Osteoblast (primary cell): ENCODE measurements at regions not wholly inside any gene's neighbourhood (a gene's known extent, or its start where the extent isn't known, plus 50 kb on each side); places are given as distances from the start of the nearest gene placed in this dataset.

Experiments
- DNase-seq: peaks from one replicate; pipeline ENCODE4 v3.0.0; 2011; ENCODE audit warnings: low spot score, mixed read lengths; ENCODE audit not compliant: insufficient read length; ENCODE audit errors: missing footprints
- H2AFZ ChIP-seq: 2 replicates; pipeline ENCODE4 v1.6.0; 2011; ENCODE audit warnings: mild to moderate bottlenecking, low read length
- H3K27ac ChIP-seq: 2 replicates; pipeline ENCODE4 v1.5.1; 2011; ENCODE audit warnings: mild to moderate bottlenecking, low read depth, low read length, moderate library complexity
- H3K27me3 ChIP-seq: 2 replicates; pipeline ENCODE4 v1.6.0; 2012; ENCODE audit warnings: mild to moderate bottlenecking, control low read depth, inconsistent platforms, low read length, moderate library complexity; ENCODE audit not compliant: insufficient read depth
- H3K36me3 ChIP-seq: 2 replicates; pipeline ENCODE4 v1.5.1; 2011; ENCODE audit warnings: mild to moderate bottlenecking, low read length, control low read depth, moderate library complexity; ENCODE audit not compliant: insufficient read depth
- H3K4me1 ChIP-seq: 2 replicates; pipeline ENCODE4 v1.5.1; 2011; ENCODE audit warnings: mild to moderate bottlenecking, low read length, control low read depth, moderate library complexity; ENCODE audit not compliant: insufficient read depth
- H3K4me2 ChIP-seq: 2 replicates; pipeline ENCODE4 v1.6.0; 2011; ENCODE audit warnings: mild to moderate bottlenecking, low read length; ENCODE audit not compliant: insufficient read depth
- H3K4me3 ChIP-seq: fragments of 200-600 bp; sonication (generic); 3 replicates; pipeline ENCODE4 v1.5.1; 2012; ENCODE audit warnings: mild to moderate bottlenecking, low read length, inconsistent platforms; ENCODE audit not compliant: insufficient read depth
- H3K79me2 ChIP-seq: 2 replicates; pipeline ENCODE4 v1.6.0; 2012; ENCODE audit warnings: mild to moderate bottlenecking, low read length, control low read depth, inconsistent platforms; ENCODE audit not compliant: insufficient read depth
- H3K9me3 ChIP-seq: 2 replicates; pipeline ENCODE4 v1.5.1; 2011; ENCODE audit warnings: low read depth, low read length, control low read depth
- H4K20me1 ChIP-seq: 2 replicates; pipeline ENCODE4 v1.6.0; 2012; ENCODE audit warnings: mild to moderate bottlenecking, low read length, control low read depth; ENCODE audit not compliant: insufficient read depth
- CTCF ChIP-seq: IDR thresholded peaks from 2 replicates; pipeline ENCODE4 v1.5.1; 2011; ENCODE audit warnings: mild to moderate bottlenecking, low read depth, low read length, moderate library complexity; ENCODE audit errors: extremely low read depth

- Histone ChIP-seq H3K79me2 (peaks cover 46% of the 10 kb centered on the region), H3K36me3 (no peaks in the 10 kb centered on the region), H3K4me2 (peak overlapping the region; percentile 87), H3K27ac (peak overlapping the region; percentile 97), H2AFZ (peak overlapping the region; percentile 45), H3K9me3 (no peaks in the 10 kb centered on the region), H3K4me1 (peaks cover 41% of the 10 kb centered on the region), H4K20me1 (peaks cover 3% of the 10 kb centered on the region), H3K4me3 (peak overlapping the region; percentile 69), H3K27me3 (no peaks in the 10 kb centered on the region)
- no peak for TF ChIP-seq CTCF
- peak; percentile 93 for DNase-seq
Measured at GRCh38 chr16:85171759-85172454, 59.6 kb upstream of the CIBAR2 start.

- Histone ChIP-seq H3K79me2 (peaks cover 53% of the 10 kb centered on the region), H3K36me3 (peaks cover 3% of the 10 kb centered on the region), H2AFZ (peak overlapping the region; percentile 45), H3K4me1 (peaks cover 41% of the 10 kb centered on the region), H3K4me2 (peak overlapping the region; percentile 87), H3K9me3 (no peaks in the 10 kb centered on the region), H3K4me3 (peak overlapping the region; percentile 69), H3K27ac (peak overlapping the region; percentile 97), H3K27me3 (no peaks in the 10 kb centered on the region), H4K20me1 (peaks cover 8% of the 10 kb centered on the region)
- peak; percentile 52 for TF ChIP-seq CTCF
- peak; percentile 97 for DNase-seq
Measured at GRCh38 chr16:85172455-85173145, 60.3 kb upstream of the CIBAR2 start.

- Histone ChIP-seq H2AFZ (no peak overlapping the region), H3K27me3 (no peaks in the 10 kb centered on the region)
Measured at GRCh38 chr16:85173146-85173980, 61.1 kb upstream of the CIBAR2 start.

More at GRCh38 chr16:85173146-85173980, 61.1 kb upstream of the CIBAR2 start:
- Histone ChIP-seq H3K9me3 (no peaks in the 10 kb centered on the region), H3K36me3 (peaks cover 3% of the 10 kb centered on the region), H3K4me3 (peak overlapping the region; percentile 69), H3K27ac (peak overlapping the region; percentile 97), H3K79me2 (peaks cover 60% of the 10 kb centered on the region), H4K20me1 (peaks cover 11% of the 10 kb centered on the region), H3K4me1 (peaks cover 41% of the 10 kb centered on the region), H3K4me2 (peak overlapping the region; percentile 87)
- DNase-seq, result peak; percentile 99
- peak; percentile 38 for TF ChIP-seq CTCF
